ENCODE measurements at regions not wholly inside any gene's neighbourhood (a gene's known extent, or its start where the extent isn't known, plus 50 kb on each side); places are given as distances from the start of the nearest gene placed in this dataset.

DNA sequence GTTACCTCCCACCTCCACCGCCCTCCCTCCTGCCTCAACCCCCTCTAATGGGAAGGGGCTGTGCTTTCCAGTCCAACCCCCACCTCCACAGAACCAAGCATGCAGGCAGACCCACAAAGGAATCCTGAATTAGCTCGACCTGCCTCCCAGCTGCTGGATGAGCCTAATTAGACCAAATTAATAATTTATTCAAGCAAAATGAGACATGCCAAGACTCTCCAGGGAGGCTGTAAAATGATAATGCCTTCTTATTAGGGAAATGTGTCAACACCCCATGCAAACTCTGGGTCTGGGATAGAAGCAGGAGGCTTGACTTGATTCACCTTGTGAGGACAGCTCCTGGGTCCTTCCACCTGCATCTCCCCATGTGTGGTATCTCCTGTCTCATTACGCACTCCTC, 59.4 kb upstream of the HMGXB4 start:
- H3K36me3 ChIP-seq (ENCODE audit: insufficient read depth) = no peaks in the 10 kb centered on the region
- H3K9me3 Mint-ChIP-seq = no peaks in the 10 kb centered on the region
- H4K20me1 ChIP-seq (replicated peaks; ENCODE audit: insufficient read depth) = no peaks in the 10 kb centered on the region
- H3K9me2 ChIP-seq (ENCODE audit: insufficient read depth) = no peaks in the 10 kb centered on the region
- peaks cover 3% of the 10 kb centered on the region; the same call in 2 of the 3 replicates for H3K4me1 Mint-ChIP-seq
- H3K4me3 Mint-ChIP-seq = no peak overlapping the region
- no peak overlapping the region for H3K27ac ChIP-seq (ENCODE audit: low read depth)
- peaks cover 6% of the 10 kb centered on the region for H3K27me3 Mint-ChIP-seq (ENCODE audit: insufficient read depth, low read depth, poor library complexity)
- ATAC-seq (no peak), DNase-seq (ENCODE audit: low spot score) (no peak)
- no peaks in the 10 kb centered on the region for H3K36me3 Mint-ChIP-seq (ENCODE audit: low read depth)
- H3K27me3 ChIP-seq (ENCODE audit: insufficient read depth) = no peaks in the 10 kb centered on the region
- TF ChIP-seq EZH2phosphoT487 (IDR thresholded peaks at IDR 0.05; ENCODE audit: unreplicated experiment) (no peak), ZNF331 (CRISPR knock-in tag; IDR thresholded peaks at IDR 0.05; ENCODE audit: low read depth) (no peak), STAT1 (IDR thresholded peaks at IDR 0.05; ENCODE audit: unreplicated experiment) (no peak), EZH2 (IDR thresholded peaks at IDR 0.05; ENCODE audit: low read depth, unreplicated experiment) (no peak), POLR2AphosphoS5 (IDR thresholded peaks at IDR 0.05; ENCODE audit: low read depth) (no peak), JUNB (IDR thresholded peaks at IDR 0.05; ENCODE audit: unreplicated experiment) (no peak)
- TF ChIP-seq, protein P1, sequence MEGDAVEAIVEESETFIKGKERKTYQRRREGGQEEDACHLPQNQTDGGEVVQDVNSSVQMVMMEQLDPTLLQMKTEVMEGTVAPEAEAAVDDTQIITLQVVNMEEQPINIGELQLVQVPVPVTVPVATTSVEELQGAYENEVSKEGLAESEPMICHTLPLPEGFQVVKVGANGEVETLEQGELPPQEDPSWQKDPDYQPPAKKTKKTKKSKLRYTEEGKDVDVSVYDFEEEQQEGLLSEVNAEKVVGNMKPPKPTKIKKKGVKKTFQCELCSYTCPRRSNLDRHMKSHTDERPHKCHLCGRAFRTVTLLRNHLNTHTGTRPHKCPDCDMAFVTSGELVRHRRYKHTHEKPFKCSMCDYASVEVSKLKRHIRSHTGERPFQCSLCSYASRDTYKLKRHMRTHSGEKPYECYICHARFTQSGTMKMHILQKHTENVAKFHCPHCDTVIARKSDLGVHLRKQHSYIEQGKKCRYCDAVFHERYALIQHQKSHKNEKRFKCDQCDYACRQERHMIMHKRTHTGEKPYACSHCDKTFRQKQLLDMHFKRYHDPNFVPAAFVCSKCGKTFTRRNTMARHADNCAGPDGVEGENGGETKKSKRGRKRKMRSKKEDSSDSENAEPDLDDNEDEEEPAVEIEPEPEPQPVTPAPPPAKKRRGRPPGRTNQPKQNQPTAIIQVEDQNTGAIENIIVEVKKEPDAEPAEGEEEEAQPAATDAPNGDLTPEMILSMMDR (conservative IDR thresholded peaks at IDR 0.05; ENCODE audit: low read depth in 2 of 2) = no peak
- TF ChIP-seq, protein P2, sequence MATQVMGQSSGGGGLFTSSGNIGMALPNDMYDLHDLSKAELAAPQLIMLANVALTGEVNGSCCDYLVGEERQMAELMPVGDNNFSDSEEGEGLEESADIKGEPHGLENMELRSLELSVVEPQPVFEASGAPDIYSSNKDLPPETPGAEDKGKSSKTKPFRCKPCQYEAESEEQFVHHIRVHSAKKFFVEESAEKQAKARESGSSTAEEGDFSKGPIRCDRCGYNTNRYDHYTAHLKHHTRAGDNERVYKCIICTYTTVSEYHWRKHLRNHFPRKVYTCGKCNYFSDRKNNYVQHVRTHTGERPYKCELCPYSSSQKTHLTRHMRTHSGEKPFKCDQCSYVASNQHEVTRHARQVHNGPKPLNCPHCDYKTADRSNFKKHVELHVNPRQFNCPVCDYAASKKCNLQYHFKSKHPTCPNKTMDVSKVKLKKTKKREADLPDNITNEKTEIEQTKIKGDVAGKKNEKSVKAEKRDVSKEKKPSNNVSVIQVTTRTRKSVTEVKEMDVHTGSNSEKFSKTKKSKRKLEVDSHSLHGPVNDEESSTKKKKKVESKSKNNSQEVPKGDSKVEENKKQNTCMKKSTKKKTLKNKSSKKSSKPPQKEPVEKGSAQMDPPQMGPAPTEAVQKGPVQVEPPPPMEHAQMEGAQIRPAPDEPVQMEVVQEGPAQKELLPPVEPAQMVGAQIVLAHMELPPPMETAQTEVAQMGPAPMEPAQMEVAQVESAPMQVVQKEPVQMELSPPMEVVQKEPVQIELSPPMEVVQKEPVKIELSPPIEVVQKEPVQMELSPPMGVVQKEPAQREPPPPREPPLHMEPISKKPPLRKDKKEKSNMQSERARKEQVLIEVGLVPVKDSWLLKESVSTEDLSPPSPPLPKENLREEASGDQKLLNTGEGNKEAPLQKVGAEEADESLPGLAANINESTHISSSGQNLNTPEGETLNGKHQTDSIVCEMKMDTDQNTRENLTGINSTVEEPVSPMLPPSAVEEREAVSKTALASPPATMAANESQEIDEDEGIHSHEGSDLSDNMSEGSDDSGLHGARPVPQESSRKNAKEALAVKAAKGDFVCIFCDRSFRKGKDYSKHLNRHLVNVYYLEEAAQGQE (IDR thresholded peaks at IDR 0.05; ENCODE audit: unreplicated experiment) = no peak
- TF ChIP-seq, protein P3, sequence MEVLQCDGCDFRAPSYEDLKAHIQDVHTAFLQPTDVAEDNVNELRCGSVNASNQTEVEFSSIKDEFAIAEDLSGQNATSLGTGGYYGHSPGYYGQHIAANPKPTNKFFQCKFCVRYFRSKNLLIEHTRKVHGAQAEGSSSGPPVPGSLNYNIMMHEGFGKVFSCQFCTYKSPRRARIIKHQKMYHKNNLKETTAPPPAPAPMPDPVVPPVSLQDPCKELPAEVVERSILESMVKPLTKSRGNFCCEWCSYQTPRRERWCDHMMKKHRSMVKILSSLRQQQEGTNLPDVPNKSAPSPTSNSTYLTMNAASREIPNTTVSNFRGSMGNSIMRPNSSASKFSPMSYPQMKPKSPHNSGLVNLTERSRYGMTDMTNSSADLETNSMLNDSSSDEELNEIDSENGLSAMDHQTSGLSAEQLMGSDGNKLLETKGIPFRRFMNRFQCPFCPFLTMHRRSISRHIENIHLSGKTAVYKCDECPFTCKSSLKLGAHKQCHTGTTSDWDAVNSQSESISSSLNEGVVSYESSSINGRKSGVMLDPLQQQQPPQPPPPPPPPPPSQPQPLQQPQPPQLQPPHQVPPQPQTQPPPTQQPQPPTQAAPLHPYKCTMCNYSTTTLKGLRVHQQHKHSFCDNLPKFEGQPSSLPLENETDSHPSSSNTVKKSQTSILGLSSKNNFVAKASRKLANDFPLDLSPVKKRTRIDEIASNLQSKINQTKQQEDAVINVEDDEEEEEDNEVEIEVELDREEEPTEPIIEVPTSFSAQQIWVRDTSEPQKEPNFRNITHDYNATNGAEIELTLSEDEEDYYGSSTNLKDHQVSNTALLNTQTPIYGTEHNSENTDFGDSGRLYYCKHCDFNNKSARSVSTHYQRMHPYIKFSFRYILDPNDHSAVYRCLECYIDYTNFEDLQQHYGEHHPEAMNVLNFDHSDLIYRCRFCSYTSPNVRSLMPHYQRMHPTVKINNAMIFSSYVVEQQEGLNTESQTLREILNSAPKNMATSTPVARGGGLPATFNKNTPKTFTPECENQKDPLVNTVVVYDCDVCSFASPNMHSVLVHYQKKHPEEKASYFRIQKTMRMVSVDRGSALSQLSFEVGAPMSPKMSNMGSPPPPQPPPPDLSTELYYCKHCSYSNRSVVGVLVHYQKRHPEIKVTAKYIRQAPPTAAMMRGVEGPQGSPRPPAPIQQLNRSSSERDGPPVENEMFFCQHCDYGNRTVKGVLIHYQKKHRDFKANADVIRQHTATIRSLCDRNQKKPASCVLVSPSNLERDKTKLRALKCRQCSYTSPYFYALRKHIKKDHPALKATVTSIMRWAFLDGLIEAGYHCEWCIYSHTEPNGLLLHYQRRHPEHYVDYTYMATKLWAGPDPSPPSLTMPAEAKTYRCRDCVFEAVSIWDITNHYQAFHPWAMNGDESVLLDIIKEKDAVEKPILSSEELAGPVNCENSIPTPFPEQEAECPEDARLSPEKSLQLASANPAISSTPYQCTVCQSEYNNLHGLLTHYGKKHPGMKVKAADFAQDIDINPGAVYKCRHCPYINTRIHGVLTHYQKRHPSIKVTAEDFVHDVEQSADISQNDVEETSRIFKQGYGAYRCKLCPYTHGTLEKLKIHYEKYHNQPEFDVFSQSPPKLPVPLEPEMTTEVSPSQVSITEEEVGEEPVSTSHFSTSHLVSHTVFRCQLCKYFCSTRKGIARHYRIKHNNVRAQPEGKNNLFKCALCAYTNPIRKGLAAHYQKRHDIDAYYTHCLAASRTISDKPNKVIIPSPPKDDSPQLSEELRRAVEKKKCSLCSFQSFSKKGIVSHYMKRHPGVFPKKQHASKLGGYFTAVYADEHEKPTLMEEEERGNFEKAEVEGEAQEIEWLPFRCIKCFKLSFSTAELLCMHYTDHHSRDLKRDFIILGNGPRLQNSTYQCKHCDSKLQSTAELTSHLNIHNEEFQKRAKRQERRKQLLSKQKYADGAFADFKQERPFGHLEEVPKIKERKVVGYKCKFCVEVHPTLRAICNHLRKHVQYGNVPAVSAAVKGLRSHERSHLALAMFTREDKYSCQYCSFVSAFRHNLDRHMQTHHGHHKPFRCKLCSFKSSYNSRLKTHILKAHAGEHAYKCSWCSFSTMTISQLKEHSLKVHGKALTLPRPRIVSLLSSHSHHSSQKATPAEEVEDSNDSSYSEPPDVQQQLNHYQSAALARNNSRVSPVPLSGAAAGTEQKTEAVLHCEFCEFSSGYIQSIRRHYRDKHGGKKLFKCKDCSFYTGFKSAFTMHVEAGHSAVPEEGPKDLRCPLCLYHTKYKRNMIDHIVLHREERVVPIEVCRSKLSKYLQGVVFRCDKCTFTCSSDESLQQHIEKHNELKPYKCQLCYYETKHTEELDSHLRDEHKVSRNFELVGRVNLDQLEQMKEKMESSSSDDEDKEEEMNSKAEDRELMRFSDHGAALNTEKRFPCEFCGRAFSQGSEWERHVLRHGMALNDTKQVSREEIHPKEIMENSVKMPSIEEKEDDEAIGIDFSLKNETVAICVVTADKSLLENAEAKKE (CRISPR knock-in tag; IDR thresholded peaks at IDR 0.05) = no peak
- H3K27ac Mint-ChIP-seq = no peak overlapping the region
- H3K79me2 ChIP-seq (replicated peaks; ENCODE audit: insufficient read depth) = no peaks in the 10 kb centered on the region
- H2AFZ ChIP-seq = no peak overlapping the region; the same call in 1 of the 2 replicates
- H3F3A ChIP-seq (replicated peaks; ENCODE audit: low read depth) = no peaks in the 10 kb centered on the region
- H3K4me2 ChIP-seq = no peak overlapping the region
- no peaks in the 10 kb centered on the region for H3K4me1 ChIP-seq (ENCODE audit: insufficient read depth)
- H3K4me3 ChIP-seq = no peak overlapping the region
